WERI-Rb-1 (cell line): ENCODE measurements at regions not wholly inside any gene's neighbourhood (a gene's known extent, or its start where the extent isn't known, plus 50 kb on each side); places are given as distances from the start of the nearest gene placed in this dataset.
A peak's percentile ranks its signal among the peaks of the same experiment; 100 is the strongest.

Source experiments
- DNase-seq: peaks from one replicate; pipeline ENCODE4 v3.0.0-alpha.2; 2020
- H3K27ac ChIP-seq: fragments of 250-450 bp; sonication (Bioruptor Pico); 2 replicates; pipeline ENCODE4 v1.5.1; 2020; ENCODE audit warnings: mild to moderate bottlenecking, moderate library complexity
- H3K27me3 ChIP-seq: fragments of 250-450 bp; sonication (Bioruptor Pico); 2 replicates; pipeline ENCODE4 v1.5.1; 2021; ENCODE audit warnings: mild to moderate bottlenecking, low read depth, moderate library complexity; ENCODE audit not compliant: insufficient read depth, severe bottlenecking
- H3K36me3 ChIP-seq: fragments of 250-450 bp; sonication (Bioruptor Pico); 2 replicates; pipeline ENCODE4 v1.5.1; 2020; ENCODE audit warnings: mild to moderate bottlenecking, moderate library complexity
- H3K4me3 ChIP-seq: 2 replicates; pipeline ENCODE4 v1.5.1; 2011; ENCODE audit warnings: low read depth, mild to moderate bottlenecking, control low read depth, low read length
- H3K9me3 ChIP-seq: fragments of 250-450 bp; sonication (Bioruptor Pico); 2 replicates; pipeline ENCODE4 v1.5.1; 2021; ENCODE audit warnings: mild to moderate bottlenecking, moderate library complexity; ENCODE audit not compliant: severe bottlenecking
- TF ChIP-seq, protein P1 (sequence below): IDR thresholded peaks from 2 replicates; pipeline ENCODE4 v1.5.1; 2011; ENCODE audit warnings: low read depth, mild to moderate bottlenecking, control low read depth, inconsistent platforms, low read length

- no peak overlapping the region for H3K4me3 ChIP-seq
- no peak for DNase-seq
- no peaks in the 10 kb centered on the region for H3K27me3 ChIP-seq
- no peak overlapping the region for H3K27ac ChIP-seq
- H3K9me3 ChIP-seq = peaks cover 2% of the 10 kb centered on the region
- no peaks in the 10 kb centered on the region for H3K36me3 ChIP-seq
- TF ChIP-seq, protein P1, sequence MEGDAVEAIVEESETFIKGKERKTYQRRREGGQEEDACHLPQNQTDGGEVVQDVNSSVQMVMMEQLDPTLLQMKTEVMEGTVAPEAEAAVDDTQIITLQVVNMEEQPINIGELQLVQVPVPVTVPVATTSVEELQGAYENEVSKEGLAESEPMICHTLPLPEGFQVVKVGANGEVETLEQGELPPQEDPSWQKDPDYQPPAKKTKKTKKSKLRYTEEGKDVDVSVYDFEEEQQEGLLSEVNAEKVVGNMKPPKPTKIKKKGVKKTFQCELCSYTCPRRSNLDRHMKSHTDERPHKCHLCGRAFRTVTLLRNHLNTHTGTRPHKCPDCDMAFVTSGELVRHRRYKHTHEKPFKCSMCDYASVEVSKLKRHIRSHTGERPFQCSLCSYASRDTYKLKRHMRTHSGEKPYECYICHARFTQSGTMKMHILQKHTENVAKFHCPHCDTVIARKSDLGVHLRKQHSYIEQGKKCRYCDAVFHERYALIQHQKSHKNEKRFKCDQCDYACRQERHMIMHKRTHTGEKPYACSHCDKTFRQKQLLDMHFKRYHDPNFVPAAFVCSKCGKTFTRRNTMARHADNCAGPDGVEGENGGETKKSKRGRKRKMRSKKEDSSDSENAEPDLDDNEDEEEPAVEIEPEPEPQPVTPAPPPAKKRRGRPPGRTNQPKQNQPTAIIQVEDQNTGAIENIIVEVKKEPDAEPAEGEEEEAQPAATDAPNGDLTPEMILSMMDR = no peak
These were observed 391.3 kb downstream of the GADD45G start for GRCh38 chr9:89996116-89996515.

GRCh38 chr9:89996773-89997172, 392.0 kb downstream of the GADD45G start:
- peak; percentile 44 for DNase-seq
- no peaks in the 10 kb centered on the region for H3K27me3 ChIP-seq
- H3K27ac ChIP-seq = no peak overlapping the region
- no peaks in the 10 kb centered on the region for H3K9me3 ChIP-seq
- TF ChIP-seq, protein P1 = peak; percentile 30; the same call in 1 of the 2 replicates
- no peaks in the 10 kb centered on the region for H3K36me3 ChIP-seq
- no peak overlapping the region for H3K4me3 ChIP-seq

DNA sequence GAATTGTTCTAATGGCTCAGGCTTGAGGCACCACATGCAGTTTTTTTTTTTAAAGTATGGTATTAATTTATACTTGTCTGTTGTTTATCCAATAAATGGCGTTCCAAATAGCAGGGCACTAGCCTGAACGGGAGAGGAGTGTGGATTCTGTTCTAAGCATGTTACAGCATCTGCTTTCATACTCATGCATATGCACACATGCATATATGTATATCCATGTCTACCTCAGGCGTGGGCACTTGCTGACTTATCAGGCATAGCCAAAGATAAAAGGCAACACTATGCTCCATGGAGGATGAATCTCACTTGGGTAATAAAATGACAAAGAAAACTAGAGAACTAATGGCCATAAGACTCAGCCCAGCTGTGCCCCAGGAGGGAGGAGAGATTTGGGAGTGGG, 393.8 kb downstream of the GADD45G start:
- Histone ChIP-seq H3K4me3 (no peak overlapping the region), H3K36me3 (no peaks in the 10 kb centered on the region), H3K9me3 (no peaks in the 10 kb centered on the region), H3K27me3 (no peaks in the 10 kb centered on the region), H3K27ac (no peak overlapping the region)
- TF ChIP-seq, protein P1 = no peak
- no peak for DNase-seq

- H3K36me3 ChIP-seq = no peaks in the 10 kb centered on the region
- DNase-seq = no peak
- H3K27me3 ChIP-seq = no peaks in the 10 kb centered on the region
- H3K4me3 ChIP-seq = no peak overlapping the region
- no peaks in the 10 kb centered on the region for H3K9me3 ChIP-seq
- TF ChIP-seq, protein P1 = no peak
- no peak overlapping the region for H3K27ac ChIP-seq
These were observed 394.3 kb downstream of the GADD45G start for GRCh38 chr9:89999176-89999533.

DNA sequence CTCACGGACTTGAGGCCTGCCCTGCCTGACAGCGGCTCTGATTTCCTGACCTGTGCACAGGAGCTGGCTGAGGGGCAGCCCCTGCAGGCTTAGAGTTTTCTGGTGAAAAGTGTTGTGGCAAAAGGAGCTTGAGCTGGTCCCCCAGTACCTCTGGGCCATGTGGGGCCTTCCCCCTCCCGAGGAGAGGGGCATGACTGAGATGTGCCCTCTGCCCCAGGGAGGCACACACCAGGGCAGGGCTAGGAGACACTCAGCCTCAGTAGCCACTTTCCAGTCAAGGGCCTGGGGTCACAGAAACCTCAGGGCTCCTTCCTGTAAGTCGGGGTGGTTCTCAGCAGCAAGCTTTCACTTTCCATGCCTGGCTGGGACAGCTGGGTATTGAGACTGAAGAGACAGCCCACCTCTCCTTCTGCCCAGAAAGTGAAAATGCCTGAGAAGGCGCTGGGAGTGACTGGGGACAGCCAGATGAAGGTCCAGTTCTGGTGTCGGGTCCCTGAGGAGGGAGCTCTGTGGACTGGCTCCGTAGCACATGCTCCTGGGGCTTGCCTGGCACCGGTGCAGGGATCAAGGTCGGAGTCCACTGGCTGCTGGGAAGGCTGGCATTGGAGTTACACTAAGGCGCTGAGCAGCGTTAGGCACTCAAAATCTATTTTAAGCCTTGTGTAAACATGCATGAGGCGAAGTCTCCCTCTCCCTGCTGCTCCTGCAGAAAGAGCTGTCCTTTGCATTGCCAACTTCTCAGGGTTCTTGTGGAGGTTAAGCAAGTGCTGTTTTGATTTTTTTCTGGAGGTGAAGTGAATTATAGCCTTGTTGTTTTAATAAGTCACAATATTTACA, 394.9 kb downstream of the GADD45G start:
- DNase-seq = peak; percentile 52
- Histone ChIP-seq H3K27ac (peak overlapping the region; percentile 49), H3K27me3 (no peaks in the 10 kb centered on the region), H3K4me3 (no peak overlapping the region), H3K9me3 (no peaks in the 10 kb centered on the region), H3K36me3 (no peaks in the 10 kb centered on the region)
- TF ChIP-seq, protein P1 = no peak

GRCh38 chr9:90000925-90001324, 396.1 kb downstream of the GADD45G start:
- no peak for DNase-seq
- H3K36me3 ChIP-seq = no peaks in the 10 kb centered on the region
- peaks cover 4% of the 10 kb centered on the region for H3K9me3 ChIP-seq
- TF ChIP-seq, protein P1 = no peak
- no peaks in the 10 kb centered on the region for H3K27me3 ChIP-seq
- H3K27ac ChIP-seq = no peak overlapping the region; the same call in 1 of the 2 replicates
- no peak overlapping the region for H3K4me3 ChIP-seq
